Vagina (tissue), 2 donors: ENCODE measurements at regions not wholly inside any gene's neighbourhood (a gene's known extent, or its start where the extent isn't known, plus 50 kb on each side); places are given as distances from the start of the nearest gene placed in this dataset.

ENCODE experiments used
- DNase-seq, 2 donors: peaks; one replicate each; pipeline ENCODE4 v3.0.0-alpha.2; 2017; ENCODE audit errors: extremely low spot score in 2 of 2
- H3K27ac ChIP-seq: fragments of 200-600 bp; sonication (generic); one replicate; pipeline ENCODE4 v1.5.1; 2019
- H3K27me3 ChIP-seq: fragments of 200-600 bp; sonication (generic); one replicate; pipeline ENCODE4 v1.5.1; 2019
- H3K36me3 ChIP-seq, 2 donors: fragments of 200-600 bp; sonication (generic); one replicate each; pipeline ENCODE4 v1.5.1; 2017 to 2019
- H3K4me1 ChIP-seq: fragments of 200-600 bp; sonication (generic); one replicate; pipeline ENCODE4 v1.5.1; 2019
- H3K4me3 ChIP-seq, 2 donors: fragments of 200-600 bp; sonication (generic); 1 replicate in 1 of 2; 2 replicates in 1 of 2; pipeline ENCODE4 v1.5.1; 2016 to 2019
- H3K9me3 ChIP-seq: fragments of 200-600 bp; sonication (generic); one replicate; pipeline ENCODE4 v1.5.1; 2019
- CTCF ChIP-seq, 3 experiments: fragments of 450-650 bp in 2 of 3; fragments of 200-600 bp in 1 of 3; sonication (generic) in 1 of 3; IDR thresholded peaks; one replicate each; pipeline ENCODE4 v1.5.1; 2017 to 2019; ENCODE audit warnings: antibody characterized with exemption in 3 of 3, mild to moderate bottlenecking in 2 of 3, moderate library complexity in 2 of 3
- POLR2A ChIP-seq, 2 donors: fragments of 450-650 bp; IDR thresholded peaks; one replicate each; pipeline ENCODE4 v1.6.1; 2017; ENCODE audit warnings: antibody characterized with exemption in 2 of 2, mild to moderate bottlenecking in 2 of 2, moderate library complexity in 2 of 2
- POLR2AphosphoS5 ChIP-seq, 2 donors: sonication (generic); formaldehyde crosslinking; IDR thresholded peaks; one replicate each; pipeline ENCODE4 v1.9.0; 2017; ENCODE audit warnings: antibody characterized with exemption in 2 of 2, mild to moderate bottlenecking in 2 of 2, low read depth in 1 of 2; ENCODE audit not compliant: insufficient read depth in 1 of 2
- intact Hi-C: fragments of 100-400 bp; cut with DNase I; formaldehyde crosslinking; loops from one replicate; pipeline ENCODE4 v1.15.1; 2023

GRCh38 chr22:48208894-48209293, 1446.4 kb downstream of the TBC1D22A start:
- no peak for DNase-seq
- Histone ChIP-seq H3K27me3 (no peaks in the 10 kb centered on the region), H3K36me3 (no peaks in the 10 kb centered on the region), H3K4me1 (no peaks in the 10 kb centered on the region), H3K4me3 (no peak overlapping the region), H3K27ac (no peak overlapping the region), H3K9me3 (no peaks in the 10 kb centered on the region)
- intact Hi-C loops, result no loop called here
- no peak for TF ChIP-seq CTCF (IDR thresholded peaks at IDR 0.05)
- no peak for TF ChIP-seq POLR2A (IDR thresholded peaks at IDR 0.05)
- TF ChIP-seq POLR2AphosphoS5 (IDR thresholded peaks at IDR 0.05; ENCODE audit: insufficient read depth in 1 of 2, low read depth in 1 of 2), result no peak

- Histone ChIP-seq H3K9me3 (no peaks in the 10 kb centered on the region), H3K4me3 (no peak overlapping the region), H3K4me1 (no peaks in the 10 kb centered on the region), H3K36me3 (no peaks in the 10 kb centered on the region), H3K27me3 (no peaks in the 10 kb centered on the region), H3K27ac (no peak overlapping the region)
- DNase-seq, result no peak
- intact Hi-C loops, result no loop called here
- no peak for TF ChIP-seq POLR2AphosphoS5 (IDR thresholded peaks at IDR 0.05; ENCODE audit: insufficient read depth in 1 of 2, low read depth in 1 of 2)
Observed at GRCh38 chr22:48207919-48208535, 1445.6 kb downstream of the TBC1D22A start.

- intact Hi-C loops, result no loop called here
- Histone ChIP-seq H3K27ac (no peak overlapping the region), H3K4me3 (no peak overlapping the region), H3K4me1 (no peaks in the 10 kb centered on the region), H3K9me3 (no peaks in the 10 kb centered on the region), H3K27me3 (no peaks in the 10 kb centered on the region), H3K36me3 (no peaks in the 10 kb centered on the region)
- DNase-seq, result peak; percentile 52 to 56
- no peak for TF ChIP-seq POLR2A (IDR thresholded peaks at IDR 0.05)
Observed at GRCh38 chr22:48205790-48206189, 1443.3 kb downstream of the TBC1D22A start.

- no peak for DNase-seq
Observed at GRCh38 chr22:48205161-48205560, 1442.7 kb downstream of the TBC1D22A start.

GRCh38 chr22:48204296-48204695, 1441.8 kb downstream of the TBC1D22A start:
- Histone ChIP-seq H3K27me3 (no peaks in the 10 kb centered on the region), H3K27ac (no peak overlapping the region), H3K9me3 (no peaks in the 10 kb centered on the region), H3K36me3 (no peaks in the 10 kb centered on the region), H3K4me3 (no peak overlapping the region), H3K4me1 (no peaks in the 10 kb centered on the region)
- DNase-seq, result peak in 1 of 2 donors; percentile 40
- TF ChIP-seq CTCF (IDR thresholded peaks at IDR 0.05) (no peak), POLR2A (IDR thresholded peaks at IDR 0.05) (no peak), POLR2AphosphoS5 (IDR thresholded peaks at IDR 0.05; ENCODE audit: insufficient read depth in 1 of 2, low read depth in 1 of 2) (no peak)
- intact Hi-C loops, result no loop called here

More at GRCh38 chr22:48205161-48205560, 1442.7 kb downstream of the TBC1D22A start:
- Histone ChIP-seq H3K4me3 (no peak overlapping the region), H3K27me3 (no peaks in the 10 kb centered on the region), H3K4me1 (no peaks in the 10 kb centered on the region), H3K9me3 (no peaks in the 10 kb centered on the region), H3K27ac (no peak overlapping the region), H3K36me3 (no peaks in the 10 kb centered on the region)
- TF ChIP-seq POLR2A (IDR thresholded peaks at IDR 0.05) (no peak), CTCF (IDR thresholded peaks at IDR 0.05) (no peak), POLR2AphosphoS5 (IDR thresholded peaks at IDR 0.05; ENCODE audit: insufficient read depth in 1 of 2, low read depth in 1 of 2) (no peak)
- intact Hi-C loops, result no loop called here

- Histone ChIP-seq H3K27me3 (no peaks in the 10 kb centered on the region), H3K9me3 (no peaks in the 10 kb centered on the region), H3K36me3 (no peaks in the 10 kb centered on the region), H3K4me1 (no peaks in the 10 kb centered on the region), H3K27ac (no peak overlapping the region), H3K4me3 (no peak overlapping the region)
- intact Hi-C loops, result no loop called here
- DNase-seq, result peak in 1 of 2 donors; percentile 64
- TF ChIP-seq CTCF (IDR thresholded peaks at IDR 0.05), result no peak
- TF ChIP-seq POLR2A (IDR thresholded peaks at IDR 0.05), result no peak
- no peak for TF ChIP-seq POLR2AphosphoS5 (IDR thresholded peaks at IDR 0.05; ENCODE audit: insufficient read depth in 1 of 2, low read depth in 1 of 2)
Observed at GRCh38 chr22:48199667-48200066, 1437.2 kb downstream of the TBC1D22A start.
